ENCODE measurements at regions not wholly inside any gene's neighbourhood (a gene's known extent, or its start where the extent isn't known, plus 50 kb on each side); places are given as distances from the start of the nearest gene placed in this dataset.

- TF ChIP-seq POLR2A (IDR thresholded peaks at IDR 0.05; ENCODE audit: low read depth, low read length) (no peak), POLR2AphosphoS5 (IDR thresholded peaks at IDR 0.05; ENCODE audit: low read depth, low read length) (no peak), PAX5 (IDR thresholded peaks at IDR 0.05; ENCODE audit: insufficient read depth, low read length, severe bottlenecking) (no peak), SPI1 (IDR thresholded peaks at IDR 0.05; ENCODE audit: low read depth, low read length) (no peak)
Measured at GRCh38 chr21:15566703-15567102, 163.1 kb upstream of the USP25 start.
